Uterus (tissue), 2 donors: ENCODE measurements at regions not wholly inside any gene's neighbourhood (a gene's known extent, or its start where the extent isn't known, plus 50 kb on each side); places are given as distances from the start of the nearest gene placed in this dataset.

Source experiments
- POLR2A ChIP-seq, 2 donors: fragments of 450-650 bp; IDR thresholded peaks; one replicate each; pipeline ENCODE4 v1.6.1; 2016; ENCODE audit warnings: antibody characterized with exemption in 2 of 2, mild to moderate bottlenecking in 1 of 2, moderate library complexity in 1 of 2
- TF ChIP-seq, protein P1 (sequence below), 4 experiments: fragments of 200-600 bp in 2 of 4; fragments of 450-650 bp in 2 of 4; sonication (generic) in 2 of 4; IDR thresholded peaks; one replicate each; pipeline ENCODE4 v1.5.1; 2016 to 2019; ENCODE audit warnings: antibody characterized with exemption in 4 of 4, mild to moderate bottlenecking in 2 of 4, moderate library complexity in 1 of 4

DNA sequence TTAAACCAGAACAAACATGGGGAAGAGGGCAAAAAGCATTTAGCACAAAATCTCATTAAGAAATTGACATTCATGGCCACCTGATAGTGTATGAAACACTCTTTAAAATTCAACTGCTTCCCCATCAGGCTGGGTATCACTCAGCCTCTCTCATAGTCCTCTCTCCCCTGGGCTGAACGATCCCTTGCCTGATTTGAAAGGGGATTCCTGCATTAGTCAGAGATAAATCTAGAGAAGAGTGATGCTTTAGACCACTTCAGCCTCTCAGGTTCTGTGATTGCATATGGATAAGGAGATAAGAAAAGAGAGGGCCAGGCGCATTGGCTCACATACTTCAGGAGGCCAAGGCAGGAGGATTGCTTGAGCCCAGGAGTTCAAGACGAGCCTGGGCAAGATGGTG is 280.0 kb downstream of the SOX9 start:
- TF ChIP-seq, protein P1, sequence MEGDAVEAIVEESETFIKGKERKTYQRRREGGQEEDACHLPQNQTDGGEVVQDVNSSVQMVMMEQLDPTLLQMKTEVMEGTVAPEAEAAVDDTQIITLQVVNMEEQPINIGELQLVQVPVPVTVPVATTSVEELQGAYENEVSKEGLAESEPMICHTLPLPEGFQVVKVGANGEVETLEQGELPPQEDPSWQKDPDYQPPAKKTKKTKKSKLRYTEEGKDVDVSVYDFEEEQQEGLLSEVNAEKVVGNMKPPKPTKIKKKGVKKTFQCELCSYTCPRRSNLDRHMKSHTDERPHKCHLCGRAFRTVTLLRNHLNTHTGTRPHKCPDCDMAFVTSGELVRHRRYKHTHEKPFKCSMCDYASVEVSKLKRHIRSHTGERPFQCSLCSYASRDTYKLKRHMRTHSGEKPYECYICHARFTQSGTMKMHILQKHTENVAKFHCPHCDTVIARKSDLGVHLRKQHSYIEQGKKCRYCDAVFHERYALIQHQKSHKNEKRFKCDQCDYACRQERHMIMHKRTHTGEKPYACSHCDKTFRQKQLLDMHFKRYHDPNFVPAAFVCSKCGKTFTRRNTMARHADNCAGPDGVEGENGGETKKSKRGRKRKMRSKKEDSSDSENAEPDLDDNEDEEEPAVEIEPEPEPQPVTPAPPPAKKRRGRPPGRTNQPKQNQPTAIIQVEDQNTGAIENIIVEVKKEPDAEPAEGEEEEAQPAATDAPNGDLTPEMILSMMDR (IDR thresholded peaks at IDR 0.05) = no peak
- no peak for TF ChIP-seq POLR2A (IDR thresholded peaks at IDR 0.05)
